ENCODE measurements at regions not wholly inside any gene's neighbourhood (a gene's known extent, or its start where the extent isn't known, plus 50 kb on each side); places are given as distances from the start of the nearest gene placed in this dataset.

GRCh38 chr16:51596247-51596646, 445.2 kb upstream of the SALL1 start:
- DNase-seq (ENCODE audit: low read depth, low spot score) = no peak

DNA sequence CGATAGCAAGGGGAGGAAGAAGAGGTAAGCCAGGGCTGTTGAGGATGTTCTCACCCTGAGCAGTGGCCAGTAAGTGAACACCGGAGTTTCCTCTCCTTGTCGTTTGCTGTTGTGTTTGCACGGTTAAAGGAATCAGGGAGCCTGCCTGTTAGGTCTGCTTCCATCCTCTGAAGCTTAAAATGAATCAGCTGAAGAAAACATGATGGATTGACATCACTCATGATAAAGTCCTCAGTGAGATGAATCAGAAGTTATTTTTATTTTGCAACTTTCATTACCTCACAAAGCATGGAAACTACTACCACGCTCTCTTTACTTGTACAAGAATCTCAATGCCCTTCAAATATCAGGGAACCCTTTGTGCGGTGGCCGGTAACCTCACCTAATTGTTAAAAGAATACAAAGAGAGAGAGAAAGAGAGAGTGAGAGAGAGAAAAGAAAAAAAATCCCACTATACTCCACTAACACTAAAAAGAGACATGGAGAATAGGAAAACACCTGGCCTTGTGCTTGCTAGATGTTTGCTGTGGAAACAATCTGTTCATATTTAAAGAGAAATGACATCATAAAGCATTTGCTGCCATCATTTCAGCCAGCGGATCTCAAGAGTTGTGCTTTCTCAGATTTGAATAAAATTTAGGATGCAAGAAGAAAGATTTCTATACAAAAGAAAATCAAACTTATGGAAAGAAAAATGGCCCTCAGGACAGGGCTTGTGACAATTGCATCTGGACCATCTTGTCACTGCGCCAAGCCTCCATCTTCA, 441.6 kb upstream of the SALL1 start:
- DNase-seq (ENCODE audit: low read depth, low spot score) = no peak

GRCh38 chr16:51592001-51592501, 441.0 kb upstream of the SALL1 start:
- DNase-seq (ENCODE audit: low read depth, low spot score) = no peak

- no peak for DNase-seq (ENCODE audit: low read depth, low spot score)
Measured at GRCh38 chr16:51591480-51591879, 440.4 kb upstream of the SALL1 start.

DNA sequence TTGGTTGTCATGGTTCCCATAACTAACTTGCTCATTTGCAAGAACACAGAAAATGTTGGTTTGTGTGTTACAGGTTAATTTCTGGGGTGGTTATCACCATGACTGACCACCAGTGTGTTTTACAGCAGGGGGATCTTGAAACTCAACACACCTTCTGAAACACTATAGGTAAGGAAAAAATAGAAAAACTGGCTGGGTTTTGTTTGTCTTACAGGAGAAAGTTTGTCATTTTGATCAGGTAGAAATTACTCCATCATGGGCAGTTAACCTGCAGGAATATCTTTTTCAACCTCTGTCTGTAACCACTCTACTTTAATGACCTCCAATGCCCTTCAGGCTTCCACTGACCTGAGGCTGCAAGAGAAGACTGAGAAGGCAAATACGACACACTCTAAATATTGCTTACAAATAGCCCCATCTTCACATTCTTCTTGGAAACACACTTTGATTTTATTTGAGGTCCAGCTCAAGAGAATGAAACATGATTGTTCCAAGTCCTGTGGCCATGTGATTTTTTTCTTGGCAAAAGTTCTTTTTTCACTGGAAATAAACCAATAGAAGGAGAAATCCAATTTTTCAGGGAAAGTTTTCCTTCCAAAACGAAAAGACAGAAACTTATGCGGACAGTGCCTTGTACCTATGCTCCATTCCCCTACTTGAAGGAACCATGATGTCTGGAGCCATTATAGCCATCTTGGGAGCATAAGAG, 428.7 kb upstream of the SALL1 start:
- no peak for DNase-seq (ENCODE audit: low read depth, low spot score)

DNA sequence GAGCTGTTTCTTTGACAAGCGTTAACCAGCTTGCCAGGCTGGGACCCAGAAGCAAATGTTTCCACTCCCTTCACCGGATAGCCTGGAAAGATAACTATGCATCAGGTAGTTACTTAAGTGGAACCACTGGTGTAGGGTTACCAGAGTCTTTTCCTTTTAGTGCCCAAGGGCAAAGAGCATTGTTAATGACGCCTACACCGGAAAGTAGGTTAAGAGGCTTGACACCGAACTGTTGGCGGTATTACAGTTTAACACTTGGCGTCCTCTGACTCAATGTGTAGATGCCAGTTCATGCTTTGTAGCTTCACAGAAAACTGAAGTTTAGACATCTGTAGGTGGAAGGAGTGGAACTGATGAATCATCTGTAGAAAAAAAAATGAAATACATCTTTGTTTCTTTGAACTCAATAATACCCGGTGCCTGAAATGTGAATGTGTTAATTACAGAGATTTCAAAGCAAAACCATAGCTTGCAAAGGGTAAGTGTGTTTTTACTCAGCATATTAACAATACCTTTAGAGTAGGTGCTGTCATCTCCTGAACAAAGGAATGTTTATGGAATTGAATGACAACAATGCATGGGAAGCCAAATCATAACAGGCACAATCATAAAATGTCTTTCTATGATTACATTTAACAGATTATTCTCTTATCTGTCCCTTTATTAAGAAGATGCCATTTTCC, 426.7 kb upstream of the SALL1 start:
- peak; percentile 40 for DNase-seq (ENCODE audit: low read depth, low spot score)

GRCh38 chr16:51576498-51577195, 425.6 kb upstream of the SALL1 start:
- DNase-seq (ENCODE audit: low read depth, low spot score) = no peak

DNA sequence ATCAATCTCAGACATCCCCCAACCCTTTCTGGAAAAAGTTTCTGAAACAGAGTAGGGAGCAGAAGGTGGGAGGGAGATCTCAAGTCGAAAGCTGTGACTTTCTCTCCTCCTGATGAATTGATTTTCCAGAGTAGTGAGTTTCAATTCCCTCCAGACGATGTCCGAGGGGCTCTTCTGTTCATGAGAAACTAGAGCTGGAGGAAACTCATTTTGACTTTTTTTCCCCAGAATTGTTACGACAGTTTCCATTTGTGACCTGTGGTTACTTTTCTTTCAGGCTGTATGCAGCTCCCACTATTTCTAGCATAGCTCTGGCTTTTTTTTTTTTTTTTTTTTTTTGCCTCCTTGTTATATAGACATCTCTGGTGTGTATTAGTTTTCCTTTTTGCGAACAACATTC, 422.1 kb upstream of the SALL1 start:
- DNase-seq (ENCODE audit: low read depth, low spot score) = no peak

DNA sequence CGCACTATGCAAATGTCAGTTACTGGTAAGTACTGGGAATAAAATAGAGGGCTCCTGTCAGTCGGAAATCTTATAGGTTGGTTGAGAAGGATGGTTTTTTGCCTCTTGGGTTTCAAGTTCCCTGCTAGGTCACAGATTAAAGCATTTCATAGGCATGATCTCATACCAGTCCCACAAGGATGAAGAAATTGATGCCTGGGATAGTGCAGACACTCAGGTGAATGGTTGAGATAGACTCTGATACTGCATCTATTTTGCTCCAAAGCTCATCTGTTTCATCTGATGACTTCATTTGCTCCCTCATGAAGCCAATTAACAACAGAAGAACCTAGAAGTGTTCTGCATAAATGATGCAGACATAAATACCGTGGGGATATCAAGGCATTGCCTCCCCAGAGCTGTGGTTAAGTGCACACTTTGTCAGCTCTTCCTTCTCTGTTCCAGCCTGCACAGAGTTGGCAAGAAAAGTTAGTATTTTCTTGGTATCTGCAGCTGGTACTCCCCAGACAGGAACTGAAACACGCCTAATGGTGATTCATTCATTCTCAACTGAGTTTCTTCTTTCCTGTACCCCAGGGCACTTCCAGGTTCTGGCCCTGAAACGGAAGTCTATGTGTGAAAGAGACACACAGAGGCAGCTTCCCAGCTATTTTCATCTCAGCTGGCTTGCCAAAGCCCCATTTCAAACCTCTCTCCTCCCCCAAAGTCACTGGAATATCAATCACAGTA, 418.3 kb upstream of the SALL1 start:
- DNase-seq (ENCODE audit: low read depth, low spot score) = no peak

DNA sequence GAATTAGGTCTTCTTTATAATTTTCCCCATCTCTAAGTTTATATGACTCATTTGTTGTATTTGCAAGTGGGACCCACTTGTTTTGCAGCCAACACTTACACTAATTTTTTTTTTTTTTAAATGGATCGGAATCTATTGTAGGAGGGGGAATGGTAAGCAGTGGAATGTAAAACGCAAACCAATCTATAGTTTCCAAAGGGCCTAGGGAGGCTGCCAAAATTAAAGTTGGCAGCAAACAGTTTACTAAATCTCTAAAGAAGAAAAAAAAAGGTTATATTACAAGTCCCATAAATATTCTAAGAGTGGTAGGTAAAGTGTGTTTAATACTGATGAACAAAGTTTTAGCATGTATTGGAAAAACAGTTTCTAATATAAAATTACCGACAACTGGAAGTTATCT, 416.8 kb upstream of the SALL1 start:
- no peak for DNase-seq (ENCODE audit: low read depth, low spot score)

DNA sequence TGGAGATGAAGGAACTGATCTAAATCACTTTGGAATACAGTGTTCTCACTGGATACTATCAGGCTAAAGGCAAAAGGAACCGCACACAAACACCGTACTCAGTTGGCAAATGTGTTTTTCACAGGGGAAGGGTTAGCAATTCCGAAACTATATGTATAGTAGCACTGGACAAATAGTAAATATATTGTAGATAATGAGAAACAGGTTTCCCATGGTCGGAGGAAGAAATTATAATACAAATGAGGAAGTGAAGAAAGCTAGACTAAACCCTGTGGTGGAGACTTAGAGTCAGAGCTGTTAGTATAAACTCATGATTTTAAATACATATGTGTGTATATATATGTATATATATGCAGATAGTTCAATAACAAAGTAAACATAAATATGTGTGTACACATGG, 414.1 kb upstream of the SALL1 start:
- DNase-seq (ENCODE audit: low read depth, low spot score) = no peak

- no peak for DNase-seq (ENCODE audit: low read depth, low spot score)
Measured at GRCh38 chr16:51562891-51563290, 411.8 kb upstream of the SALL1 start.

DNA sequence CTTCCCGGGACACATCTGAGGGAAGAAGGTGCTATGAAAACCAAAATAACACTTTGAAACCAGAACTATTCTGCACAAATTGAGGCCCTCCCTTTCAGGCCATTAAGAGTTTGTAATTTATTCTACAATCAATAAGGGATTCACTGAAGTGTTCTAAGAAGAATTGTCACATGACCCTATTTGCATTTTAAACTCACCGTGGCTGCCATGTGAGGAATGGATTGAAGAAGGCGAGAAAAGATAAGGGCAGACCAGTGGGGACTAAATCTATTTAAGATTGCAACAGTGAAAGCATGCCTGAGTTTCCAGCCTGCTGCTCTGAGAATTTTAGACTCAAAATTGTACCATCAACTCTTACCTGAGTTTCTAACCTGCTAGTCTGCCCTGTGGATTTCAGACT, 408.8 kb upstream of the SALL1 start:
- DNase-seq (ENCODE audit: low read depth, low spot score) = no peak

- no peak for DNase-seq (ENCODE audit: low read depth, low spot score)
Measured at GRCh38 chr16:51557670-51558069, 406.6 kb upstream of the SALL1 start.

GRCh38 chr16:51556694-51557340, 405.7 kb upstream of the SALL1 start:
- DNase-seq (ENCODE audit: low read depth, low spot score) = no peak

DNA sequence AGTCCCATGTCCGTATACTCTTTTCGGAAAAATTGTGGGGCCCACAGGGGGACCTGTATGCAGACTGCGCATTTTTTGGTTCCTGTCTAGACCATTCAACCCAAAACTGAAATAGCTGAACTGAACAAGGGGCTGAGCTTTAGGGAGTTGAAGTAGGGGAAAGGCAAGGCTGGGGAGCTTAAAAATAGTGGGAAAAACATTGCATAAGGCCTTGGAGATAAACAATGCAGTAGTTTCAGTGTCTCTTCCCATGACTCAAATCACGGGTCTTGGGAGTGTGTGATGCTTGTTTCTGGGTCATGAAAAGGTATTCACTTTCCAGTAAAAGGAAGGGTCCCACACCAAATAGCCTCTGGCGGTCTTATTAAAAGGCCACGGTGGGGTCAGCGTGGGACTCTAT, 402.8 kb upstream of the SALL1 start:
- no peak for DNase-seq (ENCODE audit: low read depth, low spot score)

- no peak for DNase-seq (ENCODE audit: low read depth, low spot score)
Measured at GRCh38 chr16:51553314-51553713, 402.2 kb upstream of the SALL1 start.

DNA sequence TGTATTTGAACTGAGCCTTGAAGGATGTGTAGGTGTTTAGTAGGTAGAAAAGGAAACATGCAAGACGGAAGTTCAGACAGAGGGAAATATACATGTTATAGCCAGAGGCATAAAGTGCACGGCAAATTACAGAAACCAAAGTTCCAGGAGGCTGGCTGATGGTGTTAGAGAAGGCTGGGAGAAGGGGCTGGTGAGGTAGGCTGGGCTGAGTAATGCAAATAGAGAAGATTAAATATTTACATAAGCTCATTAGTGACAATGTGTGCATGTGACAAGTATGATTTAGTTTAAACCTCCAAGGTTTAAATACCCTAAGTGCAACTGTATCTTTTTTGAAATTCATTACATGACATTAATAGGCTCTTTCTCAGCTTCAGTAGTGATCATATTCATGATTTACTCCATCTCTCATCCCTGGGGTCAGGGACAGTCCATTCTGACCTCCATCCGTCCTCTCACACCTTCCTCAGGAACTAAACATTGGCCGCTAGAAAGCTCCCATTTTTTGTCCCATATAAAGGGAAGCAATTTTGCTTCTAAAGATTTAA, 399.8 kb upstream of the SALL1 start:
- DNase-seq (ENCODE audit: low read depth, low spot score) = no peak

DNA sequence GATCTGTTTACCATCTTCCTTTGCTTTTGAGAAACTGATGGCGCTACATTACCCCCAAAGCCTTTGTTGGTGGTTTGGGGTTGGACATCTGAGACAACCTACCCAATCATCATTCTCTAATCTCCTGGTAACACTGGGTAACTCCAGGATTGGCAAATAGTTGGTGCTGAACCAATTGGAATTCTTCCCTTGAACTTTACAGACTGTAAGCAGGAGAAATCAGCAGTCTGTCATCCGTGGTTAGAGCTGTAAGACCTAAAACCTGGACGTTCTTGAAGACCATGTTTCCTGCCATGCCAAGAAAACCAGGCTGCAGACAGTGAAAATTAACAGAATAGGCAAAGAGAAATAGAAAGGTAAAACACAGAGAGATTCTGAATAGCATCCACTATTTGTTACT, 398.8 kb upstream of the SALL1 start:
- no peak for DNase-seq (ENCODE audit: low read depth, low spot score)

DNA sequence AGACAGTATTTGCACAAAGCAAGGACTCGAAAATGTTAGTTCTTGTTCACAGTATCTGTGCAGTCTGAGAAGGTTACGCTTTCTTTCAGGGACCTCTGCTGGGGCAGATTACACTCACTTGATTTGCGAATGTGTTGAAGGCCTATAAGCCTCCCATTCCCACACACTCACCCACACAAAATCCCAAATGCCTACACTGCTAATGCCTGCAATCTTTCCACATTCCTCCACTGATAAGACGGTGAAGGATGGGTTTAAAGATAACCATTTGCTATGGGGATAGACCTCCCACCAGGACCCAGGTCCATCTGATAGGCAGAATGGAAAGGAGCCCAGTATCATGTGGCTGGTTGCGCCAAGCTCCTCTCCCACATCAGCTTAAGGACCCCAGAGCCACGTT, 394.9 kb upstream of the SALL1 start:
- DNase-seq (ENCODE audit: low read depth, low spot score) = no peak

All from iPS DF 19.7 (cell line).